NT2/D1 (cell line): ENCODE measurements at regions not wholly inside any gene's neighbourhood (a gene's known extent, or its start where the extent isn't known, plus 50 kb on each side); places are given as distances from the start of the nearest gene placed in this dataset.

Experiments used
- SUZ12 ChIP-seq: IDR thresholded peaks from 2 replicates; pipeline ENCODE4 v1.6.1; 2011; ENCODE audit not compliant: insufficient read length, insufficient read depth; ENCODE audit errors: extremely low read depth
- ZNF274 ChIP-seq: IDR thresholded peaks from 2 replicates; pipeline ENCODE4 v1.6.1; 2011; ENCODE audit warnings: mild to moderate bottlenecking, low read depth, low read length

DNA sequence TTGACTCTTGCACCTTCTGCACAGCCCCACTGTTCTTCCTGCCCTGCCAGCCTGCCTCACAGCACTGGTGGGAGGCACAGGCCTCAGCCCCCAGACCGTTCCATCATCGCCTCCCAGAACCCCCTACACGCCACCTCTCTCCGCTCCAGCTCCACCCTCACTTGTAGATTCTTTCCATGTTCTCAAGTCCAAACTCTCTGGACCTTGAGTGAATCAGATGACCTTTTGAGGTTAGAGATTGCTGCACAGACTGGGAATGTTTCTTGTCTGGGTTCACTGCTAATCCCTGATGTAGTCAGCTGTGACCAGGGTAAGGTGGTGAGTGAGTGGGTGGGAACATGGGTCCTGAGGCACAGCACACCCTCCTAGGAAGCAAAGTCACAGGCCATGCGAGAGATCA is 272.4 kb downstream of the IRF8 start:
- TF ChIP-seq ZNF274 (no peak), SUZ12 (no peak)
